ENCODE measurements at regions not wholly inside any gene's neighbourhood (a gene's known extent, or its start where the extent isn't known, plus 50 kb on each side); places are given as distances from the start of the nearest gene placed in this dataset.

DNA sequence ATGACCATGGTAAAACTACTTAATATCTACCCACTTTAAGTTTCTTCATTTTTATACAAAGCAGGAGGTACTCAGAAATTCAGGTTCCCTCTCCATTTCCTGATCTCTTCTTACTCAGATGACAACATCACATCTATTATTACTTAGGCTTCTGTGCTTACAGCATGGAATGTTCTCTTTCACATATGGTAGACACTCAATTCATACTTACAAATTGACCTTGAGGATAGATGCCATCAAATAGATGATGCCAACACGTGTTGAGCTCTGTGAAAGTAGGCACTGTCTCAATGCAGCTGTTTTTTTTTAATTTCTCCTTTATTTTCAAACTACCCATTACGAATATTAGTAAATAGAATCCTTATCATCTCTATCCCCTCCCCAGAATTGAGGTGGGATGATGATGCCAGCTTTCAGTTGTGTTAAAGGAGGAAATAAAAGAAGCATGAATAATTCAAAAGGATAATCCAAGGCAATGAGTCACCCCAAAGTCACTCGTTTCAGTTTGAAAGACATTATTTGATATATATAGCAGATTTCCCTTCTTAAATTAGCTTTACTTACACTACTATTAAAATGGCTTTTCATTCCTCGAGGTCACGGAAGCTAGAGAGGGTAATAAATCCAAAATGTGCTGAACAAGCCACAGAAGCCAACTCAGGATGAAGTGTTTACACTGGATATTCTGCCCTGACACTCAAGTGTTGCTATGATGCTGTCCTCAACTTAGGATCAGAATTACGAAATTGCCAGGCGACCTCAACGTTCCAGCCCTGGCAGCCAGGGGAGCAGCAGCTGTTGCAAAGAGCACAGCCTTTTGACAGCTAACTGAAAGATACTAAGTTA lies 124.2 kb upstream of the EOLA2 start (continued):
- TF ChIP-seq, protein P1, sequence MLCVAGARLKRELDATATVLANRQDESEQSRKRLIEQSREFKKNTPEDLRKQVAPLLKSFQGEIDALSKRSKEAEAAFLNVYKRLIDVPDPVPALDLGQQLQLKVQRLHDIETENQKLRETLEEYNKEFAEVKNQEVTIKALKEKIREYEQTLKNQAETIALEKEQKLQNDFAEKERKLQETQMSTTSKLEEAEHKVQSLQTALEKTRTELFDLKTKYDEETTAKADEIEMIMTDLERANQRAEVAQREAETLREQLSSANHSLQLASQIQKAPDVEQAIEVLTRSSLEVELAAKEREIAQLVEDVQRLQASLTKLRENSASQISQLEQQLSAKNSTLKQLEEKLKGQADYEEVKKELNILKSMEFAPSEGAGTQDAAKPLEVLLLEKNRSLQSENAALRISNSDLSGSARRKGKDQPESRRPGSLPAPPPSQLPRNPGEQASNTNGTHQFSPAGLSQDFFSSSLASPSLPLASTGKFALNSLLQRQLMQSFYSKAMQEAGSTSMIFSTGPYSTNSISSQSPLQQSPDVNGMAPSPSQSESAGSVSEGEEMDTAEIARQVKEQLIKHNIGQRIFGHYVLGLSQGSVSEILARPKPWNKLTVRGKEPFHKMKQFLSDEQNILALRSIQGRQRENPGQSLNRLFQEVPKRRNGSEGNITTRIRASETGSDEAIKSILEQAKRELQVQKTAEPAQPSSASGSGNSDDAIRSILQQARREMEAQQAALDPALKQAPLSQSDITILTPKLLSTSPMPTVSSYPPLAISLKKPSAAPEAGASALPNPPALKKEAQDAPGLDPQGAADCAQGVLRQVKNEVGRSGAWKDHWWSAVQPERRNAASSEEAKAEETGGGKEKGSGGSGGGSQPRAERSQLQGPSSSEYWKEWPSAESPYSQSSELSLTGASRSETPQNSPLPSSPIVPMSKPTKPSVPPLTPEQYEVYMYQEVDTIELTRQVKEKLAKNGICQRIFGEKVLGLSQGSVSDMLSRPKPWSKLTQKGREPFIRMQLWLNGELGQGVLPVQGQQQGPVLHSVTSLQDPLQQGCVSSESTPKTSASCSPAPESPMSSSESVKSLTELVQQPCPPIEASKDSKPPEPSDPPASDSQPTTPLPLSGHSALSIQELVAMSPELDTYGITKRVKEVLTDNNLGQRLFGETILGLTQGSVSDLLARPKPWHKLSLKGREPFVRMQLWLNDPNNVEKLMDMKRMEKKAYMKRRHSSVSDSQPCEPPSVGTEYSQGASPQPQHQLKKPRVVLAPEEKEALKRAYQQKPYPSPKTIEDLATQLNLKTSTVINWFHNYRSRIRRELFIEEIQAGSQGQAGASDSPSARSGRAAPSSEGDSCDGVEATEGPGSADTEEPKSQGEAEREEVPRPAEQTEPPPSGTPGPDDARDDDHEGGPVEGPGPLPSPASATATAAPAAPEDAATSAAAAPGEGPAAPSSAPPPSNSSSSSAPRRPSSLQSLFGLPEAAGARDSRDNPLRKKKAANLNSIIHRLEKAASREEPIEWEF (IDR thresholded peaks at IDR 0.05; ENCODE audit: insufficient replicate concordance, low read depth, low read length): no peak
- TF ChIP-seq SMC3 (IDR thresholded peaks at IDR 0.05; ENCODE audit: borderline replicate concordance, low read length): no peak
- TF ChIP-seq, protein P2, sequence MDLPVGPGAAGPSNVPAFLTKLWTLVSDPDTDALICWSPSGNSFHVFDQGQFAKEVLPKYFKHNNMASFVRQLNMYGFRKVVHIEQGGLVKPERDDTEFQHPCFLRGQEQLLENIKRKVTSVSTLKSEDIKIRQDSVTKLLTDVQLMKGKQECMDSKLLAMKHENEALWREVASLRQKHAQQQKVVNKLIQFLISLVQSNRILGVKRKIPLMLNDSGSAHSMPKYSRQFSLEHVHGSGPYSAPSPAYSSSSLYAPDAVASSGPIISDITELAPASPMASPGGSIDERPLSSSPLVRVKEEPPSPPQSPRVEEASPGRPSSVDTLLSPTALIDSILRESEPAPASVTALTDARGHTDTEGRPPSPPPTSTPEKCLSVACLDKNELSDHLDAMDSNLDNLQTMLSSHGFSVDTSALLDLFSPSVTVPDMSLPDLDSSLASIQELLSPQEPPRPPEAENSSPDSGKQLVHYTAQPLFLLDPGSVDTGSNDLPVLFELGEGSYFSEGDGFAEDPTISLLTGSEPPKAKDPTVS (IDR thresholded peaks at IDR 0.05; ENCODE audit: low read depth, low read length): no peak
- TF ChIP-seq NFYA (IDR thresholded peaks at IDR 0.05; ENCODE audit: borderline replicate concordance, low read depth, low read length): no peak

DNA sequence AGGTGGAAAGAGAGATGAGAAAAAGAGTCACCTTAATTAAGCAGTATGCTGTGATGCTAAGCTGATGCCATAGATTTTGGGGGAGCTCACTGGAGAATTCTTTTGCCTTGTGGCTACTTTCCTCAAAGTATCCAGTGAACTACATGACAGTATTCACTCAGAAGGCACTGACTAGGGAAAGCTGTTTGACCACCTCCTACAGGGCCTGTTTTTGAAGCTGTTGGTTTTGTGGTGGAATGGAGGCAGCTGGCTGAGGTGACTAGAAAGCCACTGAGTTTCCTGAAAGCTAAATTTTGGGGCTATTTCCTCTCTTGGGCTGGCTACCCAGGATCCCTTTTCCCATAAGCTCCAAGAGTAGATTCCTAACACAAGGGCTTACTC lies 124.8 kb upstream of the EOLA2 start:
- ChIA-PET CTCF (no interaction called here), SMC1A (ENCODE audit: uncharacterized antibody, unreplicated experiment) (interaction anchor here (0.9 kb wide), 1 partner anchor 111 kb away, joined by 3 read pairs; no protein-coding TSS in a partner anchor), RAD21 (ENCODE audit: unreplicated experiment) (no interaction called here), POLR2A (no interaction called here)
- in situ Hi-C loops (cut with MboI): loop anchor here (10.0 kb wide), 1 partner anchor 62 kb away; no protein-coding TSS in a partner anchor
- Histone ChIP-seq H3K4me2 (ENCODE audit: control insufficient read depth, insufficient read depth) (no peak overlapping the region), H3K9me3 (replicated peaks; ENCODE audit: control insufficient read depth, insufficient read depth, low read length) (no peaks in the 10 kb centered on the region), H3K27me3 (replicated peaks in 1 of 2; ENCODE audit: control insufficient read depth in 2 of 2, insufficient read depth in 2 of 2, low read length in 1 of 2) (no peaks in the 10 kb centered on the region), H3K36me3 (ENCODE audit: control insufficient read depth in 2 of 2, insufficient read depth in 2 of 2, low read length in 1 of 2) (no peaks in the 10 kb centered on the region), H3K79me2 (ENCODE audit: control insufficient read depth, insufficient read depth, low read length) (no peaks in the 10 kb centered on the region), H3K4me3 (no peak overlapping the region), H3K9ac (ENCODE audit: control insufficient read depth, insufficient read depth, low read length) (no peak overlapping the region), H4K20me1 (ENCODE audit: control insufficient read depth, insufficient read depth) (no peaks in the 10 kb centered on the region), H2AFZ (ENCODE audit: control insufficient read depth, low read depth, low read length) (no peak overlapping the region), H3K4me1 (ENCODE audit: control insufficient read depth, insufficient read depth, low read length) (no peaks in the 10 kb centered on the region), H3K27ac (ENCODE audit: control insufficient read depth, insufficient read depth) (no peak overlapping the region)
- intact Hi-C loops (cut with micrococcal nuclease; ENCODE audit: unreplicated experiment): no loop called here
- no TSS peak for BruUV-seq (replicated peaks)
- FAIRE-seq (no peak), ATAC-seq (no peak), DNase-seq (ENCODE audit: low read depth, low spot score) (no peak)
- TF ChIP-seq DPF2 (IDR thresholded peaks at IDR 0.05) (no peak), TCF3 (IDR thresholded peaks at IDR 0.05; ENCODE audit: borderline replicate concordance, insufficient read depth, low read depth, low read length) (no peak), RELA (IDR thresholded peaks at IDR 0.05; ENCODE audit: borderline replicate concordance, partially characterized antibody) (no peak), EED (IDR thresholded peaks at IDR 0.05; ENCODE audit: low read depth) (no peak), TBL1XR1 (IDR thresholded peaks at IDR 0.05; ENCODE audit: low read depth, low read length) (no peak), ZBTB40 (IDR thresholded peaks at IDR 0.05; ENCODE audit: borderline replicate concordance) (no peak), RUNX3 (IDR thresholded peaks at IDR 0.05; ENCODE audit: low read length) (no peak), CREB1 (IDR thresholded peaks at IDR 0.05; ENCODE audit: low read depth) (no peak)
